Renal pelvis (tissue), 1 donor: ENCODE measurements at regions not wholly inside any gene's neighbourhood (a gene's known extent, or its start where the extent isn't known, plus 50 kb on each side); places are given as distances from the start of the nearest gene placed in this dataset.

Source experiments
- DNase-seq: peaks from one replicate; pipeline ENCODE4 v3.0.0-alpha.2; 2013

GRCh38 chr16:51430716-51431369, 279.8 kb upstream of the SALL1 start:
- no peak for DNase-seq

- no peak for DNase-seq
These were observed 278.0 kb upstream of the SALL1 start for GRCh38 chr16:51429041-51429440.

GRCh38 chr16:51427085-51427484, 276.0 kb upstream of the SALL1 start:
- no peak for DNase-seq

GRCh38 chr16:51426276-51426675, 275.2 kb upstream of the SALL1 start:
- no peak for DNase-seq

- no peak for DNase-seq
These were observed 269.2 kb upstream of the SALL1 start for GRCh38 chr16:51420247-51420646.

GRCh38 chr16:51419768-51420167, 268.7 kb upstream of the SALL1 start:
- no peak for DNase-seq

- no peak for DNase-seq
These were observed 267.2 kb upstream of the SALL1 start for GRCh38 chr16:51418258-51418657.

GRCh38 chr16:51416926-51417325, 265.9 kb upstream of the SALL1 start:
- no peak for DNase-seq

- no peak for DNase-seq
These were observed 259.1 kb upstream of the SALL1 start for GRCh38 chr16:51410125-51410524.

- no peak for DNase-seq
These were observed 258.1 kb upstream of the SALL1 start for GRCh38 chr16:51409001-51409675.

- no peak for DNase-seq
These were observed 257.3 kb upstream of the SALL1 start for GRCh38 chr16:51408357-51408756.

GRCh38 chr16:51407921-51408320, 256.9 kb upstream of the SALL1 start:
- DNase-seq: no peak

GRCh38 chr16:51407199-51407598, 256.1 kb upstream of the SALL1 start:
- DNase-seq: no peak

- DNase-seq: no peak
These were observed 254.3 kb upstream of the SALL1 start for GRCh38 chr16:51405361-51405760.

- DNase-seq: no peak
These were observed 253.3 kb upstream of the SALL1 start for GRCh38 chr16:51404386-51404785.

- DNase-seq: no peak
These were observed 251.7 kb upstream of the SALL1 start for GRCh38 chr16:51402785-51403184.

GRCh38 chr16:51402298-51402697, 251.2 kb upstream of the SALL1 start:
- no peak for DNase-seq

GRCh38 chr16:51401673-51402072, 250.6 kb upstream of the SALL1 start:
- no peak for DNase-seq

- DNase-seq: no peak
These were observed 249.0 kb upstream of the SALL1 start for GRCh38 chr16:51399908-51400670.

- DNase-seq: no peak
These were observed 243.4 kb upstream of the SALL1 start for GRCh38 chr16:51394421-51394820.

GRCh38 chr16:51393381-51394005, 242.4 kb upstream of the SALL1 start:
- no peak for DNase-seq

- no peak for DNase-seq
These were observed 241.6 kb upstream of the SALL1 start for GRCh38 chr16:51392521-51393187.
